ENCODE measurements at regions not wholly inside any gene's neighbourhood (a gene's known extent, or its start where the extent isn't known, plus 50 kb on each side); places are given as distances from the start of the nearest gene placed in this dataset.

- H3K4me2 ChIP-seq (ENCODE audit: low read length), result no peak overlapping the region
Measured at GRCh38 chr12:64933791-64934190, 109.3 kb downstream of the TBC1D30 start.

GRCh38 chr12:64937452-64937851, 113.0 kb downstream of the TBC1D30 start:
- TF ChIP-seq EZH2 (IDR thresholded peaks at IDR 0.05; ENCODE audit: borderline replicate concordance, insufficient read depth, low read length, poor library complexity, severe bottlenecking) (no peak), REST (IDR thresholded peaks at IDR 0.05; ENCODE audit: borderline replicate concordance) (no peak), CTCF (IDR thresholded peaks at IDR 0.05; ENCODE audit: poor library complexity, severe bottlenecking) (no peak), TAF1 (IDR thresholded peaks at IDR 0.05; ENCODE audit: low read depth) (no peak), RAD21 (conservative IDR thresholded peaks at IDR 0.05) (no peak), POLR2AphosphoS5 (IDR thresholded peaks at IDR 0.05) (no peak), SMC3 (conservative IDR thresholded peaks at IDR 0.05; ENCODE audit: poor library complexity) (no peak), EP300 (conservative IDR thresholded peaks at IDR 0.05; ENCODE audit: poor library complexity, severe bottlenecking) (no peak), MXI1 (conservative IDR thresholded peaks at IDR 0.05; ENCODE audit: poor library complexity, severe bottlenecking) (no peak)
- H3F3A ChIP-seq (ENCODE audit: insufficient read depth, low read length, poor library complexity, severe bottlenecking), result no peaks in the 10 kb centered on the region
- no peaks in the 10 kb centered on the region for H3K9me3 ChIP-seq (ENCODE audit: low read length)
- H3K4me3 ChIP-seq (ENCODE audit: low read length), result no peak overlapping the region
- H3K36me3 ChIP-seq (ENCODE audit: insufficient read depth, low read length), result no peaks in the 10 kb centered on the region
- no peaks in the 10 kb centered on the region for H3K9me2 ChIP-seq (ENCODE audit: insufficient read depth, low read length)
- no peaks in the 10 kb centered on the region for H4K20me1 ChIP-seq (ENCODE audit: insufficient read depth)
- no peak overlapping the region for H3K4me2 ChIP-seq (ENCODE audit: low read length)
- no peak overlapping the region for H2AFZ ChIP-seq (ENCODE audit: low read depth, low read length)
- H3K27ac ChIP-seq (ENCODE audit: low read length), result no peak overlapping the region
- no peaks in the 10 kb centered on the region for H3K27me3 ChIP-seq (ENCODE audit: insufficient read depth, low read depth, low read length)
- H3K9ac ChIP-seq (ENCODE audit: low read length), result no peak overlapping the region
- no peaks in the 10 kb centered on the region for H3K79me2 ChIP-seq (replicated peaks; ENCODE audit: insufficient read depth, low read length)

More at GRCh38 chr12:64933791-64934190, 109.3 kb downstream of the TBC1D30 start:
- Histone ChIP-seq H4K20me1 (ENCODE audit: insufficient read depth) (no peaks in the 10 kb centered on the region), H3K27me3 (ENCODE audit: insufficient read depth, low read depth, low read length) (no peaks in the 10 kb centered on the region), H2AFZ (ENCODE audit: low read depth, low read length) (no peak overlapping the region), H3K9me3 (ENCODE audit: low read length) (no peaks in the 10 kb centered on the region), H3K79me2 (replicated peaks; ENCODE audit: insufficient read depth, low read length) (no peaks in the 10 kb centered on the region), H3K36me3 (ENCODE audit: insufficient read depth, low read length) (no peaks in the 10 kb centered on the region), H3K4me3 (ENCODE audit: low read length) (no peak overlapping the region), H3F3A (ENCODE audit: insufficient read depth, low read length, poor library complexity, severe bottlenecking) (no peaks in the 10 kb centered on the region), H3K9ac (ENCODE audit: low read length) (no peak overlapping the region), H3K27ac (ENCODE audit: low read length) (no peak overlapping the region), H3K9me2 (ENCODE audit: insufficient read depth, low read length) (no peaks in the 10 kb centered on the region)
- no peak for TF ChIP-seq TAF1 (IDR thresholded peaks at IDR 0.05; ENCODE audit: low read depth)
- no peak for TF ChIP-seq SMC3 (conservative IDR thresholded peaks at IDR 0.05; ENCODE audit: poor library complexity)
- peak; percentile 26 for TF ChIP-seq POLR2AphosphoS5 (IDR thresholded peaks at IDR 0.05)
- TF ChIP-seq EP300 (conservative IDR thresholded peaks at IDR 0.05; ENCODE audit: poor library complexity, severe bottlenecking), result no peak
- no peak for TF ChIP-seq RAD21 (conservative IDR thresholded peaks at IDR 0.05)
- TF ChIP-seq CTCF (IDR thresholded peaks at IDR 0.05; ENCODE audit: poor library complexity, severe bottlenecking), result no peak
